HG03342 (cell line): ENCODE measurements at regions not wholly inside any gene's neighbourhood (a gene's known extent, or its start where the extent isn't known, plus 50 kb on each side); places are given as distances from the start of the nearest gene placed in this dataset.
"Not testable (repeated sequence)": the region's sequence is repeated elsewhere in the genome, so short reads cannot be mapped to it uniquely, and the experiment has no call there.

Experiments used
- ATAC-seq: cut with Tn5 transposase; IDR thresholded peaks from one replicate; pipeline ENCODE4 v1.9.1; 2021; ENCODE audit warnings: mild to moderate bottlenecking, moderate library complexity; ENCODE audit not compliant: unreplicated experiment

GRCh38 chr7:15057272-15057671 lies 154.7 kb upstream of the DGKB start:
- no peak for ATAC-seq

- not testable (repeated sequence) for ATAC-seq
Measured at GRCh38 chr7:15054304-15054703, 151.8 kb upstream of the DGKB start.

GRCh38 chr7:15049157-15049556 lies 146.6 kb upstream of the DGKB start:
- ATAC-seq: no peak

- ATAC-seq: no peak
Measured at GRCh38 chr7:15046861-15047260, 144.3 kb upstream of the DGKB start.

- no peak for ATAC-seq
Measured at GRCh38 chr7:15043931-15044330, 141.4 kb upstream of the DGKB start.

- no peak for ATAC-seq
Measured at GRCh38 chr7:15042285-15043065, 139.9 kb upstream of the DGKB start.

GRCh38 chr7:15041226-15041625 lies 138.7 kb upstream of the DGKB start:
- ATAC-seq: no peak

- ATAC-seq: no peak
Measured at GRCh38 chr7:15035814-15036213, 133.3 kb upstream of the DGKB start.

GRCh38 chr7:15033039-15033438 lies 130.5 kb upstream of the DGKB start:
- no peak for ATAC-seq

GRCh38 chr7:15018981-15019380 lies 116.4 kb upstream of the DGKB start:
- ATAC-seq: no peak

- no peak for ATAC-seq
Measured at GRCh38 chr7:15016766-15017165, 114.2 kb upstream of the DGKB start.

GRCh38 chr7:15016315-15016667 lies 113.7 kb upstream of the DGKB start:
- no peak for ATAC-seq

- peak; percentile 97 for ATAC-seq
Measured at GRCh38 chr7:15015545-15016314, 113.2 kb upstream of the DGKB start.

- ATAC-seq: no peak
Measured at GRCh38 chr7:15012135-15012534, 109.6 kb upstream of the DGKB start.

- ATAC-seq: no peak
Measured at GRCh38 chr7:15011289-15011688, 108.7 kb upstream of the DGKB start.

- no peak for ATAC-seq
Measured at GRCh38 chr7:15007507-15007906, 105.0 kb upstream of the DGKB start.

- no peak for ATAC-seq
Measured at GRCh38 chr7:15005672-15006071, 103.1 kb upstream of the DGKB start.

GRCh38 chr7:15000157-15000556 lies 97.6 kb upstream of the DGKB start:
- ATAC-seq: no peak

GRCh38 chr7:14999331-14999730 lies 96.8 kb upstream of the DGKB start:
- no peak for ATAC-seq

GRCh38 chr7:14995774-14996173 lies 93.2 kb upstream of the DGKB start:
- ATAC-seq: no peak

- ATAC-seq: no peak
Measured at GRCh38 chr7:14988941-14989340, 86.4 kb upstream of the DGKB start.

GRCh38 chr7:14978687-14979086 lies 76.1 kb upstream of the DGKB start:
- ATAC-seq: no peak
